Fibroblast of pulmonary artery (primary cell): ENCODE measurements at regions not wholly inside any gene's neighbourhood (a gene's known extent, or its start where the extent isn't known, plus 50 kb on each side); places are given as distances from the start of the nearest gene placed in this dataset.
A peak's percentile ranks its signal among the peaks of the same experiment; 100 is the strongest.

Source experiments
- DNase-seq: peaks from one replicate; pipeline ENCODE4 v3.0.0-alpha.2; 2010; ENCODE audit warnings: low read depth
- H3K4me3 ChIP-seq: replicated peaks from 2 replicates; pipeline ENCODE4 v1.5.1; 2011; ENCODE audit warnings: low read depth, mild to moderate bottlenecking, control low read depth, low read length, moderate library complexity
- TF ChIP-seq, protein P1 (sequence below): IDR thresholded peaks from 2 replicates; pipeline ENCODE4 v1.5.1; 2011; ENCODE audit warnings: mild to moderate bottlenecking, control low read depth, low read length, inconsistent platforms; ENCODE audit errors: missing control alignments

DNA sequence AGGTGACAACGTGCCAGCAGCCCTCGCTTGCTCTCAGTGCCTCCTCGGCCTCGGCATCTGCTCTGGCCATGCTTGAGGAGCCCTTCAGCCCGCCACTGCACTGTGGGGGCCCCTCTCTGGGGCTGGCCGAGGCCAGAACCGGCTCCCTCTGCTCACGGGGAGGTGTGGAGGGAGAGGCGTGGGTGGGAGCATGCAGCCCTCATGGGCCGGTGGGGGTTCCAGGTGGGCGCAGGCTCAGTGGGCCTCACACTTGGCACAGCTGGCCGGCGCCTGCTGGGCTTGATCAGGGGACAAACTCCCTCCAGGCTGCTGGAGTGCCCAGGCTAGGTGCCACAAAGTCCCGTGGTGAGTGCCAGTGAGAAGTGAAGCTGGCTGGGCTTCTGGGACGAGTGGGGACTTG lies 566.6 kb upstream of the ID4 start:
- TF ChIP-seq, protein P1, sequence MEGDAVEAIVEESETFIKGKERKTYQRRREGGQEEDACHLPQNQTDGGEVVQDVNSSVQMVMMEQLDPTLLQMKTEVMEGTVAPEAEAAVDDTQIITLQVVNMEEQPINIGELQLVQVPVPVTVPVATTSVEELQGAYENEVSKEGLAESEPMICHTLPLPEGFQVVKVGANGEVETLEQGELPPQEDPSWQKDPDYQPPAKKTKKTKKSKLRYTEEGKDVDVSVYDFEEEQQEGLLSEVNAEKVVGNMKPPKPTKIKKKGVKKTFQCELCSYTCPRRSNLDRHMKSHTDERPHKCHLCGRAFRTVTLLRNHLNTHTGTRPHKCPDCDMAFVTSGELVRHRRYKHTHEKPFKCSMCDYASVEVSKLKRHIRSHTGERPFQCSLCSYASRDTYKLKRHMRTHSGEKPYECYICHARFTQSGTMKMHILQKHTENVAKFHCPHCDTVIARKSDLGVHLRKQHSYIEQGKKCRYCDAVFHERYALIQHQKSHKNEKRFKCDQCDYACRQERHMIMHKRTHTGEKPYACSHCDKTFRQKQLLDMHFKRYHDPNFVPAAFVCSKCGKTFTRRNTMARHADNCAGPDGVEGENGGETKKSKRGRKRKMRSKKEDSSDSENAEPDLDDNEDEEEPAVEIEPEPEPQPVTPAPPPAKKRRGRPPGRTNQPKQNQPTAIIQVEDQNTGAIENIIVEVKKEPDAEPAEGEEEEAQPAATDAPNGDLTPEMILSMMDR = no peak
- no peak for DNase-seq
- no peak overlapping the region for H3K4me3 ChIP-seq

DNA sequence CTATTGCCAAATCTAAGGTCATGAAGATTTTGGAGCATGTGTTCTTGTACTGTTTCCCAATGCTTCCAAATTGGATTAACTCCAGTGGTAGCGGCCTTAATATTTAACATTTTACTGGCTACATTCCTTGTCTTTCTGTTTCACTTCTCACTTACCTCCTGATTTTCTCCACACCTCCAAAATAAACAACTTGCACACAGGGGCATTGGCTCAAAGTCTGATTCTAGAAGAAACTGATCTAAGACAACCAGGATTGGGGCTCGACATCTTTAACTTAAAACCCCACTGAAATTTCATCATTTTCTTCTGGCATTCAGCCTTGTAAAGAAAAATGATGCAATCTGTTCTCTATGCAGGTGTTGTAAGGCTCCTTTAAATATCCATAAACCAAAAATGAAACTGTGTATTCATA lies 557.9 kb upstream of the ID4 start:
- no peak overlapping the region for H3K4me3 ChIP-seq
- TF ChIP-seq, protein P1 = no peak
- DNase-seq = peak; percentile 67

DNA sequence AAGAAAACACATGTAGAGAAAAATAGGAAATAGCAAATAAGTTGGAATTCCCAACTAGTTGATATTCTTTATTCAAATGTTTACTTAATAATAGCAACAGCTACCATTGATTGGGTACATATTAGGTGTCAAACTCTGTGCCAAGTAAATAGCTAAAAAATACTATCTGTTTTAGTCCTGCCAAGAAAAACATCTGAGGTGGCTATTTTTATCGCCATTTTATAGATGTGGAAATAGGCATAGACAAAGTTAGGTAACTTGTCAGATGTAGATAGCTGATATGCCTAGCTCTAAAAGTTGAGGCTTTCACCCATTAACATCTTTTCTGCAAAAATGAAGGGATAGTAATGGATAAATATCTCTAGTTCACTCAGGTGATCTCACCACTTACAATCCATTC lies 549.2 kb upstream of the ID4 start:
- TF ChIP-seq, protein P1 = no peak
- H3K4me3 ChIP-seq = no peak overlapping the region
- no peak for DNase-seq

DNA sequence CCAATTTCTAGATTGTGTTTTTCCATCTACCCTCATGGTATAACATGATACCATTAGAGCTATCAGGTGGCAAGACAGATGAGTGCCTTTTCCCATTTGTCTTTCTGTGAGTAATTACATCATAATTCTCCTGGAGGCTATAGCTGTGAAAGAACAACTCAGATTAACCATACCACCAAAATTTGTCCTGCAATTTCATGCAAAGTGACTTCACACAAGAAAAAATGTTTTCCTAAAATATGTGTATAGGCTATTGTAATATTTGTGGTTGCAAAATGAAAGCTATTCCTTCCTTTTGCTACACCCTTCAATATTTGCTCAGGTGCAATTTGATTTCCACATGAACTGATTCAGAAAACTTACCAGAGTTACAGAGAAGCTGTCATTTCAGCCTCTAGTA lies 547.7 kb upstream of the ID4 start:
- TF ChIP-seq, protein P1 = no peak
- H3K4me3 ChIP-seq = no peak overlapping the region
- no peak for DNase-seq

DNA sequence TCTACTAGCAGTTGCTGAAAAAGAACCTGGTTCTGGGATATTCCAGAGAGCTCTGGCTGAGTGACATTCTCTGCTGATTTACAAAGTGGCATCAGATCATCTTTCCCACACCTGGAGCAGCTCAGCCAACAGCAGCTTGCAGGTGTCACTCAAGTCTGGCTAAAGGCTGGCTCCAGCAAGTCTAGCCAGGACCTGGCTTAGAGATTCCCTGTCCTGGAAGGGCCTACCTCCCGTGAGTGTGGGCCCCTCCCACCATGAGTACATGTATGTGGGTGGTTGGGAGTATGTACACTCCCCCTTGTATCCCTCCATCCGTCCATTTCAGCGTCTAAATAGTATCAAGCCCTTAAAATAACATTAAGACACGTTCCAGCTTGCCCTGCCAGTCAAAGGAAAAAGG lies 539.3 kb upstream of the ID4 start:
- no peak overlapping the region for H3K4me3 ChIP-seq
- TF ChIP-seq, protein P1 = no peak
- DNase-seq = no peak

DNA sequence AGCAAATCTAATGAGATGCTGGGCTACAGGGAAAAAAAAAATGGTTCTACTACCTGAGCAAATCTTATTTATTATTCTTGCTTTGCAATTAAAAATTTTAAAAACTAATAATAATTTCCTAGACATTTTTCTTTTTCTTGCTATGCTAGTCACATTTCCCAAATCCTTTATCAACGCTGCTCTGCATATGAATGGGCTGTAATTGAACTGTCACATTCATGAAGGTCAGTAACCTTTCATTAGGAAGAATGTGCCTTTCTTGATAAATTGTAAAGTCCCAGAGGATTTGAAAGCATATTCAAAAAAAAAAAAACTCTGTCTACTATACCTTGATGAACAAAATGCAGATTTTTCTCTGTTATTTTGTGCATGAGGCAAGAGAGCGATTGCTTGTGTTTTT lies 538.7 kb upstream of the ID4 start:
- no peak overlapping the region for H3K4me3 ChIP-seq
- TF ChIP-seq, protein P1 = no peak
- DNase-seq = no peak

DNA sequence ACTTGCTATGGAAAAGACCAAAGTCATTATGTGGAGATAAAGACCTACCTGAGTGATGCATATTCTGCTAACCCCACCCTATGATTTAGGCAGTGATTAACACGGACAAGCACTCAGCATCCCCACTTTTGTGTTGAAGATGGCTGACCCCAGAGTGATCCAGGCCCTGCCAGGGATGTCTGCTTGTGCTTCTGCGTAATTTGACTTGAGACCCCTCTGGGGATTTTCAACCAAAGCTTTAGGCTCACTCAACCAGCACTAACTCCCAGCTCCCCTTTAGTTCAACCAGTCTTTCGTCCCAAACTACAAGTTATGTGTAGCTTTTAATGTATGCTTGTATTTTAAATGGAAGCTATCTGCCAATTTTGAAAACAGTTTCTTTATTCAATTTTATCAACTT lies 538.0 kb upstream of the ID4 start:
- no peak overlapping the region for H3K4me3 ChIP-seq
- TF ChIP-seq, protein P1 = no peak
- no peak for DNase-seq
